HT-29 (cell line): ENCODE measurements at regions not wholly inside any gene's neighbourhood (a gene's known extent, or its start where the extent isn't known, plus 50 kb on each side); places are given as distances from the start of the nearest gene placed in this dataset.

Experiments used
- DNase-seq: peaks from one replicate; pipeline ENCODE4 v3.0.0-alpha.2; 2015; ENCODE audit warnings: low spot score

GRCh38 chr1:102074874-102075273 lies 78.1 kb upstream of the OLFM3 start:
- no peak for DNase-seq

DNA sequence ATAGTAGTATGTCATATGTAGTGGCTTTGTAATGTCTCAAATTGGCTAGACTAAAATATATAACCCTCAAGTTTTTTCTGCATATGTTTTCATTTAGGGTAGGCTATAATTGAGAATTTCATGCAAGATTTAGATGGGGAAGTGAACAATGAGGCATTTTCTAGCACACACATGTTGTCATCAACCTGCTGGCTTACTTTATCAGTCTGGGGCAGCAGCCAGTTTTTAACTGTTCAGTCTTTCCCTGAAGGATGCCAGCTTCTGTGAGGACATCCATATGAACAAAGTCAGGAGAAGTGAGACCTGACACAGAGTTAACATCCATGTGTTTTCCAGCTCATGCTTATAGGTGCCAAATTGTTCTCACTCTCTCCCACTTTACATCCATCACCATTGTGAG lies 74.7 kb upstream of the OLFM3 start:
- no peak for DNase-seq

DNA sequence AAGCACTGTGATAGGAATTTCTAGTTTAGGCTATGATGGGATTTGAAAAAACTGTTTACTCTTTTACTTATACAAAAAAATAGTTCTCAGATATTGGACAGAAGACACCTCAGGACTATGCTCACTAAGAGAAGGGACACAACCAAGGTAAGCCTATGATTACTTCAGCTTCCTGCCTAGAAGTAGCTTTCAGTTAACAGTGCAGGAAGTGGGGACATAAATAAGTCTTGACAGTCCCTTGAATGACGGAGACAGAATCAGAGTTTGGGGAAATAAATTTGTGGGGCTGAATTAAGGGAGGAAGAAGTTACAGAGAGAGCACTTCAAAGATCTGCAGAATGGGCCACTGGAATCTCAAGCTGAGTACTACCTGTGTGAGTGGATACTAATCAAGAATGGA lies 53.8 kb upstream of the OLFM3 start:
- no peak for DNase-seq

GRCh38 chr1:102047724-102048123 lies 51.0 kb upstream of the OLFM3 start:
- no peak for DNase-seq
